K562 (cell line): ENCODE measurements at regions not wholly inside any gene's neighbourhood (a gene's known extent, or its start where the extent isn't known, plus 50 kb on each side); places are given as distances from the start of the nearest gene placed in this dataset.

Source experiments
- FOXP1 ChIP-seq: sonication (generic); formaldehyde crosslinking; IDR thresholded peaks from 2 replicates; pipeline ENCODE4 v1.8.0; 2022; ENCODE audit warnings: mild to moderate bottlenecking, missing genetic modification reagents
- POLR2AphosphoS2 ChIP-seq: IDR thresholded peaks from 2 replicates; pipeline ENCODE4 v1.6.1; 2012; ENCODE audit warnings: low read length, improper control_type of control experiment
- TF ChIP-seq, protein P1 (sequence below): sonication (generic); formaldehyde crosslinking; IDR thresholded peaks from 2 replicates; pipeline ENCODE4 v1.8.1; 2022; ENCODE audit warnings: missing genetic modification reagents

- no peak for TF ChIP-seq POLR2AphosphoS2
- no peak for TF ChIP-seq FOXP1 (CRISPR knock-in tag)
- TF ChIP-seq, protein P1, sequence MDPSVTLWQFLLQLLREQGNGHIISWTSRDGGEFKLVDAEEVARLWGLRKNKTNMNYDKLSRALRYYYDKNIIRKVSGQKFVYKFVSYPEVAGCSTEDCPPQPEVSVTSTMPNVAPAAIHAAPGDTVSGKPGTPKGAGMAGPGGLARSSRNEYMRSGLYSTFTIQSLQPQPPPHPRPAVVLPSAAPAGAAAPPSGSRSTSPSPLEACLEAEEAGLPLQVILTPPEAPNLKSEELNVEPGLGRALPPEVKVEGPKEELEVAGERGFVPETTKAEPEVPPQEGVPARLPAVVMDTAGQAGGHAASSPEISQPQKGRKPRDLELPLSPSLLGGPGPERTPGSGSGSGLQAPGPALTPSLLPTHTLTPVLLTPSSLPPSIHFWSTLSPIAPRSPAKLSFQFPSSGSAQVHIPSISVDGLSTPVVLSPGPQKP, result no peak
These were observed 2584.7 kb upstream of the PCDH20 start for GRCh38 chr13:64000321-64000720.
